ENCODE measurements at regions not wholly inside any gene's neighbourhood (a gene's known extent, or its start where the extent isn't known, plus 50 kb on each side); places are given as distances from the start of the nearest gene placed in this dataset.

- TF ChIP-seq CTCF (IDR thresholded peaks at IDR 0.05) (no peak), POLR2A (IDR thresholded peaks at IDR 0.05) (no peak), POLR2AphosphoS5 (IDR thresholded peaks at IDR 0.05) (no peak)
These were observed 54.8 kb upstream of the KCNG1 start for GRCh38 chr20:51077686-51078060.
